G401.6 (cell line): ENCODE measurements at regions not wholly inside any gene's neighbourhood (a gene's known extent, or its start where the extent isn't known, plus 50 kb on each side); places are given as distances from the start of the nearest gene placed in this dataset.
"Not testable (repeated sequence)": the region's sequence is repeated elsewhere in the genome, so short reads cannot be mapped to it uniquely, and the experiment has no call there.

Source experiments
- FAIRE-seq: peaks from 2 replicates; lab custom pipeline; 2012; peaks lifted over from hg19 to GRCh38; lab: Jason Lieb, UNC

GRCh38 chr5:167840527-167841130, 450.8 kb upstream of the WWC1 start:
- FAIRE-seq = no peak

GRCh38 chr5:167843881-167844572, 447.4 kb upstream of the WWC1 start:
- FAIRE-seq = no peak

DNA sequence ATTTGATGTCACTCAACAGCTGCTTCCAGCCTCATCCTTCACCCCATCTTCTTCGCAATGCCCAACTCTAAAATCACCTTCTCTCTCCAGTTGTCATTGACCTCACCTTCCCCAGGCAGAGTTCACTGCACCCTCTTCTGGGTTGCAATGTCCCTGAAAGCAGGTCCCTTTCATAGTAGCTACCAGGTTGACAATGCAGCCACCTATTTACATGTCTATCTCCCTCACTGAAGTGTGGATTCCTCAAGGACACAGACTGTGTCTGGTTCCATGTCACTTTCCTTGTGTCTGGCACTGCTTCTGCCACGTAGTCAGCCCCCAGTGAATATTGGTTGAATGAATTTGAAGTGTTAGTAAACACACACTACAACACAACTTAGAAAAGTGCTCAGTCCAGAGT, 445.5 kb upstream of the WWC1 start:
- no peak for FAIRE-seq

DNA sequence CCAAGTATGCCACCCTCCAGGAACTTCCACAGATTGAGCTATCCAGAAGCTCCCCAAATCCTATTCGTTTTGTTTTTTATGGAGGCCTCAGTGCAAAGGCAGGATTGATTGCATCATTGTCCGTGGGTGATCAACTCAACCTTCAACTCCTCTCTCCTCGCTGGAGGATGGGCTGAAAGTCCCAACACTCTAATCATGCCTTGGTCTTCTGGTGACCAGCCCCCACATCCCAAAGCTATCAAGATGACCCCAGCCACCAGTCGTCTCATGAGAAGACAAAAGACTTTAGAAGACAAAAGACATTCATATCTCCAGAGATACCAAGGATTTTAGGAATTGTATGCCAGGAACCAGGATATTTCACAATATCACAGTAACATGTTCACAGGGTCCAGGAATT, 441.6 kb upstream of the WWC1 start:
- FAIRE-seq = no peak

GRCh38 chr5:167850911-167851310, 440.5 kb upstream of the WWC1 start:
- FAIRE-seq = no peak

DNA sequence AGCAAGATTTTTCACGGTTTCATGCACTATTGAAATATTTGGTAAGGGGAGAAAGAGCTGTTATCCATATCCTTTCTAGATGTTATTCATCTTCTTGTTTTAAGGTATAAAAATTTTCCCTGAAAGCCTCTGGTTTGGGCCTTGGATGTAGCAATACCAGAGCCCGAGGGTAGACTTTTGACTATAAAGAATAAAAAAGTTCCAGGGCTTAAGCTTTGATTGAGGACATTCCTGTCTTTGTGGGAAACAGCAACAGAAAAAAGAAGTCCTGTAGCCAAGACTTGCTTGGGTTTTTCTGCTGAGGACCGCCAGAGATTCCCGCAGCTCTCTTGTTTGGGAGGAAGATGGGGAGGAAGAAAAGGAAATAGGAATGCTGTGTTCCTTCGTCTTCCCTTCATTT, 440.0 kb upstream of the WWC1 start:
- FAIRE-seq = no peak

GRCh38 chr5:167852515-167852914, 438.9 kb upstream of the WWC1 start:
- FAIRE-seq = no peak

GRCh38 chr5:167853421-167853820, 438.0 kb upstream of the WWC1 start:
- FAIRE-seq = no peak

DNA sequence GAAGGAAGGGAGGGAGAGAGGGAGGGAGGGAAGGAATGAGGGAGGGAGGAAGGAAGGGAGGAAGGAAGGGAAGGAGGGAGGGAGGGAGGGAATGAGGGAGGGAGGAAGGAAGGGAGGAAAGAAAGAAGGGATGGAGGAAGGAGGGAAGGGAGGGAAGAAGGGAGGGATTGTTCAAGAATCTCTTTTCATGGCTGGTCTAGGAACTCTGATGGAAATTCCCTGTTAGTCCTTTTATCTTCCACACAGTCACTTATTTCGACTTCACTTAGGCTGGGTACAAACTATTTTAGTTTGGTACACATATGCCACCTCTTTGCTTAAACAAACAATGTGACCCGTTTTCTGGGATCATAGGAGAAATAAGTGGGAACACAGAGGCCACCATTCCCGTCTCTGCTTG, 435.6 kb upstream of the WWC1 start:
- FAIRE-seq = no peak

GRCh38 chr5:167857321-167857720, 434.1 kb upstream of the WWC1 start:
- no peak for FAIRE-seq

- not testable (repeated sequence) for FAIRE-seq
Observed at GRCh38 chr5:167858186-167858855, 433.1 kb upstream of the WWC1 start.

- no peak for FAIRE-seq
Observed at GRCh38 chr5:167861129-167861927, 430.1 kb upstream of the WWC1 start.

- no peak for FAIRE-seq
Observed at GRCh38 chr5:167861928-167862426, 429.5 kb upstream of the WWC1 start.

GRCh38 chr5:167863883-167864282, 427.6 kb upstream of the WWC1 start:
- no peak for FAIRE-seq

DNA sequence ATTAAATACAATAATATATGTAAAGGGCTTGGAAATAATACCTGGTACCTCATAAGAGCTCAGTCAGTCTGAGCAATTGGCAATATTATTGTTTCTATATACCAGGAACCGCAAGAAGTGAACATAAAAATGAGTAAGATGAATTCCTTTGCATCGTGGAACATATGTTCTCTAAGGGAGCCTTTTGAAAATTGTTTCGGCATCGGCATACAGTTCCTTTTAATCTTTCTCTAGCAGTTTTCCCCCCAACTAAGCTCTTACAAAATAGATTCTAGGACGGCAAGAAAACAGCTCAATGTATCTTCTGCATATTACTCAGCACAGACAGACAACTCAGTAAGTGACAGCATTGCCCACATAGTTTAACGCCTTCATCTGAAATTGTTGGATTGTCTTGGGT, 426.6 kb upstream of the WWC1 start:
- no peak for FAIRE-seq

GRCh38 chr5:167866797-167867196, 424.6 kb upstream of the WWC1 start:
- no peak for FAIRE-seq

GRCh38 chr5:167867281-167867680, 424.2 kb upstream of the WWC1 start:
- no peak for FAIRE-seq

GRCh38 chr5:167869125-167869524, 422.3 kb upstream of the WWC1 start:
- no peak for FAIRE-seq

DNA sequence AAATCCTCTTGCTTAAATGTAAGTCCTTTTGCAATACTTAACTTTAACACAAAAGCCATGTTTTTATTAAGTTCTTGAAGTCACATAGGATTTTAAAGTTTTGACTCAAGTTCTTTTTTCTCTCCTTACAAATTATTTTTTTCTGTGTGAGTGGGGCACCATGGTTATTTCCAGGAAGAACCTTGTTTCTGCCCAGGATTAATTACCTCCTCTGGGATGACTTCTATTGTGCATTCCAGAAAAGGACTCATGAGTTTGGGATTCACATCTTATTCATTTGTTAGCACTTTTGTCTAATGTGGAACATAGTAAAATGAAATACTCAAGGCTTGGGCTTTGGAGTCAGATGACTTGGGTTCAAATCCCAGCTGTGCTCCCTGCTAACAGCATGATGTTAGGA, 421.4 kb upstream of the WWC1 start:
- FAIRE-seq = no peak

GRCh38 chr5:167871091-167871490, 420.4 kb upstream of the WWC1 start:
- no peak for FAIRE-seq

DNA sequence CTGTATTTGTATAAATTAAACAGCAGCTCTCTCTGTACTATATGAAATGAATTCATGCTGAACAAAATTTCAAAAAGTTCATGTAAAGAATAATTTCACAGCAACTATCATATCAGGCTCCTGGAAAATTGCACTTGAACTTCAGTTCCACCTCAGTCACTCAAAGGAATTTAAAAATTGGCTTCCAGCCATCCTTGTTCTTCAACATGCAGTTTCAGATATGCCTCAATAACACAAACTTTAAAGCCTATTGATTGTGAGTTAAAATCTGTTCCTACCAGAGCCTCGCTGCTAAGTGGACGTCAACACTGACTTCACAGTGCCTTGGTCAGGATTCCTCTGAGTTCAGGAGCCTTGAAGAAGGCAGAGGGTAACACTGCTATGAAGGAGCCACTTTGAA, 418.7 kb upstream of the WWC1 start:
- no peak for FAIRE-seq

- no peak for FAIRE-seq
Observed at GRCh38 chr5:167877114-167877722, 414.2 kb upstream of the WWC1 start.
